ENCODE measurements at regions not wholly inside any gene's neighbourhood (a gene's known extent, or its start where the extent isn't known, plus 50 kb on each side); places are given as distances from the start of the nearest gene placed in this dataset.

GRCh38 chr5:104199771-104200170 lies 637.2 kb upstream of the NUDT12 start:
- H3K27ac ChIP-seq (ENCODE audit: low read depth in 1 of 2, low read length in 1 of 2) = no peak overlapping the region
- no peaks in the 10 kb centered on the region for H3K27me3 ChIP-seq (ENCODE audit: control insufficient read depth in 3 of 3, insufficient read depth in 3 of 3, low read length in 2 of 3)
- H3K36me3 ChIP-seq (ENCODE audit: control insufficient read depth in 4 of 4, insufficient read depth in 4 of 4, low read length in 4 of 4) = no peaks in the 10 kb centered on the region
- no peak overlapping the region for H3K9ac ChIP-seq (ENCODE audit: insufficient read depth in 1 of 2, low read length in 2 of 2)
- no peak for DNase-seq
- H3K4me1 ChIP-seq (ENCODE audit: control insufficient read depth in 5 of 5, insufficient read depth in 5 of 5, low read length in 5 of 5) = no peaks in the 10 kb centered on the region
- no peaks in the 10 kb centered on the region for H3K9me3 ChIP-seq (ENCODE audit: control insufficient read depth in 4 of 4, insufficient read depth in 3 of 4, low read length in 3 of 4)
- TF ChIP-seq, protein P1, sequence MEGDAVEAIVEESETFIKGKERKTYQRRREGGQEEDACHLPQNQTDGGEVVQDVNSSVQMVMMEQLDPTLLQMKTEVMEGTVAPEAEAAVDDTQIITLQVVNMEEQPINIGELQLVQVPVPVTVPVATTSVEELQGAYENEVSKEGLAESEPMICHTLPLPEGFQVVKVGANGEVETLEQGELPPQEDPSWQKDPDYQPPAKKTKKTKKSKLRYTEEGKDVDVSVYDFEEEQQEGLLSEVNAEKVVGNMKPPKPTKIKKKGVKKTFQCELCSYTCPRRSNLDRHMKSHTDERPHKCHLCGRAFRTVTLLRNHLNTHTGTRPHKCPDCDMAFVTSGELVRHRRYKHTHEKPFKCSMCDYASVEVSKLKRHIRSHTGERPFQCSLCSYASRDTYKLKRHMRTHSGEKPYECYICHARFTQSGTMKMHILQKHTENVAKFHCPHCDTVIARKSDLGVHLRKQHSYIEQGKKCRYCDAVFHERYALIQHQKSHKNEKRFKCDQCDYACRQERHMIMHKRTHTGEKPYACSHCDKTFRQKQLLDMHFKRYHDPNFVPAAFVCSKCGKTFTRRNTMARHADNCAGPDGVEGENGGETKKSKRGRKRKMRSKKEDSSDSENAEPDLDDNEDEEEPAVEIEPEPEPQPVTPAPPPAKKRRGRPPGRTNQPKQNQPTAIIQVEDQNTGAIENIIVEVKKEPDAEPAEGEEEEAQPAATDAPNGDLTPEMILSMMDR (IDR thresholded peaks at IDR 0.05; ENCODE audit: control extremely low read depth, extremely low read depth) = no peak
- 66 to 83% methylated on average over 3 of the region's 3 CpGs for WGBS, 2 donors
- no peak overlapping the region for H3K4me3 ChIP-seq
- no peak for ATAC-seq (ENCODE audit: insufficient read depth, low FRiP score)

DNA sequence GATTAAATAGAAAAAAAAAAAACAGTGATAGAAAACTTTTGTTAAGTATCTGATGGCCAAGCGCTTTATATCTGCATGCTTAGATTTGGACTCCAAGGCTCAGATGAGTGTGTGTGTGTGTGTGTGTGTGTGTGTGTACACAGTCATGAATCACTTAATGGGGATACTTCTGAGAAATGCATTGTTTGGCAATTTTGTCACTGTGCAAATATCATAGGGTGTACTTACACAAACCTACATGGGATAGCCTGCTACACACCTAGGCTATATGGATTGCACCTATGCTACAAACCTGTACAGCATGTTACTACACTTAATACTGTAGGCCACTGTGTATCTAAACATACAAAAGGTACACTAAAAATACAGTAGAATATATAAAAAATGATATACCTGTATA lies 635.6 kb upstream of the NUDT12 start:
- H3K4me1 ChIP-seq (ENCODE audit: control insufficient read depth in 5 of 5, insufficient read depth in 5 of 5, low read length in 5 of 5) = no peaks in the 10 kb centered on the region
- no peaks in the 10 kb centered on the region for H3K9me3 ChIP-seq (ENCODE audit: control insufficient read depth in 4 of 4, insufficient read depth in 3 of 4, low read length in 3 of 4)
- H3K27ac ChIP-seq (ENCODE audit: low read depth in 1 of 2, low read length in 1 of 2) = no peak overlapping the region
- TF ChIP-seq, protein P1 (IDR thresholded peaks at IDR 0.05; ENCODE audit: control extremely low read depth, extremely low read depth) = no peak
- ATAC-seq (ENCODE audit: insufficient read depth, low FRiP score) = no peak
- 91 to 94% methylated on average over 1 of the region's 1 CpG for WGBS, 2 donors
- H3K27me3 ChIP-seq (ENCODE audit: control insufficient read depth in 3 of 3, insufficient read depth in 3 of 3, low read length in 2 of 3) = no peaks in the 10 kb centered on the region
- H3K9ac ChIP-seq (ENCODE audit: insufficient read depth in 1 of 2, low read length in 2 of 2) = no peak overlapping the region
- DNase-seq = no peak
- no peaks in the 10 kb centered on the region for H3K36me3 ChIP-seq (ENCODE audit: control insufficient read depth in 4 of 4, insufficient read depth in 4 of 4, low read length in 4 of 4)
- H3K4me3 ChIP-seq = no peak overlapping the region

GRCh38 chr5:104189909-104190308 lies 627.3 kb upstream of the NUDT12 start:
- no peak overlapping the region for H3K9ac ChIP-seq (ENCODE audit: insufficient read depth in 1 of 2, low read length in 2 of 2)
- peaks cover 0 to 12% (median 2%) of the 10 kb centered on the region in 4 donors for H3K9me3 ChIP-seq (ENCODE audit: control insufficient read depth in 4 of 4, insufficient read depth in 3 of 4, low read length in 3 of 4)
- H3K27me3 ChIP-seq (ENCODE audit: control insufficient read depth in 3 of 3, insufficient read depth in 3 of 3, low read length in 2 of 3) = no peaks in the 10 kb centered on the region
- no peak for ATAC-seq (ENCODE audit: insufficient read depth, low FRiP score)
- H3K36me3 ChIP-seq (ENCODE audit: control insufficient read depth in 4 of 4, insufficient read depth in 4 of 4, low read length in 4 of 4) = no peaks in the 10 kb centered on the region
- H3K4me3 ChIP-seq = no peak overlapping the region
- no peak for DNase-seq
- no peak overlapping the region for H3K27ac ChIP-seq (ENCODE audit: low read depth in 1 of 2, low read length in 1 of 2)
- no peaks in the 10 kb centered on the region for H3K4me1 ChIP-seq (ENCODE audit: control insufficient read depth in 5 of 5, insufficient read depth in 5 of 5, low read length in 5 of 5)
- WGBS, 2 donors = 54 to 55% methylated on average over 2 of the region's 2 CpGs
- TF ChIP-seq, protein P1 (IDR thresholded peaks at IDR 0.05; ENCODE audit: control extremely low read depth, extremely low read depth) = no peak

DNA sequence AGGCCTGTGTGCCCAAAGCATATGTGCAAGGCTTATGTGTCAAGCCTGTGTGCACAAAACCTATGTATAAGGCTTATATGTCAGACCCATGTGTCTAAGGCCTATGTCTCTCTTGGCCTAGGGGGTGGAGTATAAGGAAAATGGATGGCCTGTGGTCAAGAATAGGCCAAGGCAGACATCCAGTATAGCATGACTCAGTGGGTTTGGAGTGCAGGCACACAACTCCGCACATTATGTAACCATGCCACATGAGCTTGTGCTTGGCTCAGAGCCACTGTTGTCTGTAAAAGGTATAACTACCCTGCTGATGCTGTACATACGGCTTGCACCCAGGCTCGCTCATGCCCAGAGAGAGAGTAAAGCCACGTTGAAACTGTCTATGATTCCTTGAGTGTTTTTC lies 626.4 kb upstream of the NUDT12 start:
- no peaks in the 10 kb centered on the region for H3K36me3 ChIP-seq (ENCODE audit: control insufficient read depth in 4 of 4, insufficient read depth in 4 of 4, low read length in 4 of 4)
- no peak overlapping the region for H3K27ac ChIP-seq (ENCODE audit: low read depth in 1 of 2, low read length in 1 of 2)
- DNase-seq = no peak
- no peak overlapping the region for H3K9ac ChIP-seq (ENCODE audit: insufficient read depth in 1 of 2, low read length in 2 of 2)
- ATAC-seq (ENCODE audit: insufficient read depth, low FRiP score) = no peak
- TF ChIP-seq, protein P1 (IDR thresholded peaks at IDR 0.05; ENCODE audit: control extremely low read depth, extremely low read depth) = no peak
- no peaks in the 10 kb centered on the region for H3K27me3 ChIP-seq (ENCODE audit: control insufficient read depth in 3 of 3, insufficient read depth in 3 of 3, low read length in 2 of 3)
- peaks cover 0 to 12% (median 2%) of the 10 kb centered on the region in 4 donors for H3K9me3 ChIP-seq (ENCODE audit: control insufficient read depth in 4 of 4, insufficient read depth in 3 of 4, low read length in 3 of 4)
- 81 to 86% methylated on average over 4 of the region's 4 CpGs for WGBS, 2 donors
- no peaks in the 10 kb centered on the region for H3K4me1 ChIP-seq (ENCODE audit: control insufficient read depth in 5 of 5, insufficient read depth in 5 of 5, low read length in 5 of 5)
- no peak overlapping the region for H3K4me3 ChIP-seq
